ENCODE measurements at regions not wholly inside any gene's neighbourhood (a gene's known extent, or its start where the extent isn't known, plus 50 kb on each side); places are given as distances from the start of the nearest gene placed in this dataset.

- no peak overlapping the region for H3K4me2 ChIP-seq (ENCODE audit: insufficient read depth, insufficient read length, low read length)
- H4K91ac ChIP-seq (ENCODE audit: insufficient read length, low read depth, low read length) = no peak overlapping the region
- H3K27me3 ChIP-seq (ENCODE audit: insufficient read depth, low read length) = no peaks in the 10 kb centered on the region
- no peak overlapping the region for H3K23ac ChIP-seq (ENCODE audit: insufficient read length, low read depth, low read length)
- no peak for TF ChIP-seq CTCF (conservative IDR thresholded peaks at IDR 0.05)
- no peak overlapping the region for H2BK12ac ChIP-seq (ENCODE audit: insufficient read length, low read depth, low read length)
- H3K27me3 Mint-ChIP-seq (ENCODE audit: low read depth) = peaks cover 2% of the 10 kb centered on the region
- H2BK15ac ChIP-seq (ENCODE audit: low read depth, low read length) = no peak overlapping the region
- H4K20me1 ChIP-seq (ENCODE audit: control insufficient read depth, insufficient read depth, insufficient read length) = no peaks in the 10 kb centered on the region
- H3K23me2 ChIP-seq (ENCODE audit: insufficient read length, low read depth, low read length, poor library complexity, severe bottlenecking) = no peaks in the 10 kb centered on the region
- WGBS (ENCODE audit: extremely low coverage, insufficient read length, low lambda C conversion rate) = no CpG with 5 or more reads among the region's 11 CpGs
- no peak overlapping the region for H2BK120ac ChIP-seq (ENCODE audit: low read depth, low read length, poor library complexity, severe bottlenecking)
- no peak overlapping the region for H3K56ac ChIP-seq (ENCODE audit: insufficient read length, low read depth, low read length)
- no peak for DNase-seq
- no peak overlapping the region for H4K5ac ChIP-seq (ENCODE audit: insufficient read length, low read depth, low read length)
- no peak overlapping the region for H2AK5ac ChIP-seq (ENCODE audit: insufficient read length, low read length)
- H2BK5ac ChIP-seq (ENCODE audit: insufficient read length, low read length) = no peak overlapping the region
- no peak overlapping the region for H3T11ph ChIP-seq (ENCODE audit: low read length)
- H3K79me1 ChIP-seq (ENCODE audit: insufficient read depth, low read depth, low read length, poor library complexity, severe bottlenecking) = no peaks in the 10 kb centered on the region
- H3K27ac ChIP-seq (ENCODE audit: insufficient read length, low read depth, low read length) = no peak overlapping the region
- H3K14ac ChIP-seq (ENCODE audit: insufficient read depth, low read length) = no peak overlapping the region
- H3K9ac ChIP-seq (ENCODE audit: extremely low read depth, insufficient read length, low read length) = no peak overlapping the region
- H3K4me1 Mint-ChIP-seq = peaks cover 49% of the 10 kb centered on the region in 2 experiments
- no peak overlapping the region for H3K18ac ChIP-seq (ENCODE audit: insufficient read length, low read depth, low read length)
- peak overlapping the region in 2 of 3 experiments; percentile 42 to 92; a peak in 3 of 7 replicates for H3K27ac Mint-ChIP-seq
- H3K36me3 Mint-ChIP-seq (ENCODE audit: insufficient read depth in 1 of 3, low read depth in 3 of 3) = peaks cover 0 to 5% (median 3%) of the 10 kb centered on the region in 3 experiments; a peak in 2 of 7 replicates
- no peaks in the 10 kb centered on the region for H3K79me2 ChIP-seq (ENCODE audit: insufficient read depth, low read length)
- no peak overlapping the region for H2AFZ ChIP-seq (ENCODE audit: low read length)
- peaks cover under 1 to 5% of the 10 kb centered on the region in 2 experiments; a peak in 2 of 5 replicates for H3K9me3 Mint-ChIP-seq
- no peak overlapping the region for H2BK20ac ChIP-seq (ENCODE audit: low read depth, low read length, poor library complexity, severe bottlenecking)
- H3K4ac ChIP-seq (ENCODE audit: low read depth, low read length) = no peak overlapping the region
- no peak overlapping the region for H4K8ac ChIP-seq (replicated peaks; ENCODE audit: insufficient read length, low read depth, low read length)
- peaks cover 4% of the 10 kb centered on the region; the same call in 1 of the 2 replicates for H3K4me1 ChIP-seq (ENCODE audit: insufficient read depth, low read length)
- H3K9me3 ChIP-seq (ENCODE audit: control insufficient read depth, low read depth, low read length) = no peaks in the 10 kb centered on the region
- H3K4me3 Mint-ChIP-seq = no peak overlapping the region
Measured at GRCh38 chr10:3886641-3887251, 101.7 kb upstream of the KLF6 start.
